MM.1S (cell line): ENCODE measurements at regions not wholly inside any gene's neighbourhood (a gene's known extent, or its start where the extent isn't known, plus 50 kb on each side); places are given as distances from the start of the nearest gene placed in this dataset.

ENCODE experiments used
- DNase-seq: peaks from one replicate; pipeline ENCODE4 v3.0.0-alpha.2; 2015
- H2AFZ ChIP-seq: fragments of 300-600 bp; sonication (generic); 2 replicates; pipeline ENCODE4 v1.6.0; 2016; ENCODE audit warnings: antibody characterized with exemption, low read length
- H3F3A ChIP-seq: fragments of 300-600 bp; sonication (generic); 2 replicates; pipeline ENCODE4 v1.6.1; 2016; ENCODE audit warnings: mild to moderate bottlenecking, antibody characterized with exemption, low read length, moderate library complexity, mixed read lengths; ENCODE audit not compliant: insufficient read depth
- H3K27ac ChIP-seq: fragments of 300-600 bp; sonication (generic); 2 replicates; pipeline ENCODE4 v1.5.1; 2016; ENCODE audit warnings: mild to moderate bottlenecking, low read length
- H3K27me3 ChIP-seq: fragments of 300-600 bp; sonication (generic); replicated peaks from 2 replicates; pipeline ENCODE4 v1.6.0; 2016; ENCODE audit warnings: low read length; ENCODE audit not compliant: insufficient read depth
- H3K36me3 ChIP-seq: fragments of 300-600 bp; sonication (generic); replicated peaks from 2 replicates; pipeline ENCODE4 v1.6.1; 2016; ENCODE audit warnings: mild to moderate bottlenecking, low read length, mixed read lengths; ENCODE audit not compliant: insufficient read depth
- H3K4me1 ChIP-seq: fragments of 300-600 bp; sonication (generic); 2 replicates; pipeline ENCODE4 v1.6.1; 2016; ENCODE audit warnings: low read length, mixed read lengths
- H3K4me2 ChIP-seq: fragments of 300-600 bp; sonication (generic); 2 replicates; pipeline ENCODE4 v1.6.0; 2016; ENCODE audit warnings: low read depth, low read length
- H3K4me3 ChIP-seq: fragments of 300-600 bp; sonication (generic); 2 replicates; pipeline ENCODE4 v1.5.1; 2016; ENCODE audit warnings: low read length, mixed read lengths
- H3K79me2 ChIP-seq: fragments of 300-600 bp; sonication (generic); 2 replicates; pipeline ENCODE4 v1.6.1; 2016; ENCODE audit warnings: mixed run types, low read length, mixed read lengths
- H3K9ac ChIP-seq: fragments of 300-600 bp; sonication (generic); 2 replicates; pipeline ENCODE4 v1.6.1; 2016; ENCODE audit warnings: low read length, mixed read lengths
- H3K9me2 ChIP-seq: fragments of 300-600 bp; sonication (generic); replicated peaks from 2 replicates; pipeline ENCODE4 v1.6.1; 2016; ENCODE audit warnings: mild to moderate bottlenecking, low read length, mixed read lengths; ENCODE audit not compliant: insufficient read depth
- H3K9me3 ChIP-seq: fragments of 300-600 bp; sonication (generic); replicated peaks from 2 replicates; pipeline ENCODE4 v1.6.1; 2016; ENCODE audit warnings: mild to moderate bottlenecking, low read length, mixed read lengths; ENCODE audit not compliant: insufficient read depth
- H4K20me1 ChIP-seq: fragments of 300-600 bp; sonication (generic); 2 replicates; pipeline ENCODE4 v1.6.1; 2016; ENCODE audit warnings: mild to moderate bottlenecking, low read length, moderate library complexity, mixed read lengths; ENCODE audit not compliant: insufficient read depth
- EZH2 ChIP-seq: fragments of 300-600 bp; sonication (generic); optimal IDR thresholded peaks from 2 replicates; pipeline ENCODE3; 2017; ENCODE audit warnings: low read depth, mild to moderate bottlenecking, antibody characterized with exemption, low read length, mixed read lengths
- EZH2phosphoT487 ChIP-seq: fragments of 300-600 bp; sonication (generic); IDR thresholded peaks from 2 replicates; pipeline ENCODE4 v1.6.1; 2018; ENCODE audit warnings: antibody characterized with exemption, low read length
- TF ChIP-seq, protein P1 (sequence below): fragments of 300-600 bp; sonication (generic); IDR thresholded peaks from 2 replicates; pipeline ENCODE4 v1.5.1; 2016; ENCODE audit warnings: antibody characterized with exemption, low read length, mixed read lengths

DNA sequence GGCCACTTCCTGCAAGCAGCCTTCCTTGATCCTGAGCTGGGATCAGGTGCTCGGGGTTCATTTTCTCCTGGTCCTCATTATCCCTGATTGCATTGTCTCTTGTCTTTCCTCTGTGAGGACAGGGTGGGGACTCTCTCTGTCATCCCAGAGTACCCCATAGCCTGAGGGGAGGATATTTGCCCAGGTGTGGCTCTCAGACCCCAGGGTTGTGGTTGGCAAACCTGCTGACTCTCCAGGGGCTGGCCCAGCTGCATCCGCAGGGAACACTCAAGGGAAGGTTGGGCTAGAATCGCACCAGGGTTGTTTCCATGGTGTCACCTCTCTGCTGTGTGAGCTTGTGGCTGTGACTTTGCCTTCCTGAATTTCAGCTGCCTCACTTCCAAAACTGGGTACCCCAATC lies 276.8 kb upstream of the C1orf174 start:
- no peak overlapping the region for H3K4me3 ChIP-seq
- H3K27me3 ChIP-seq: peaks cover 49% of the 10 kb centered on the region
- H2AFZ ChIP-seq: no peak overlapping the region
- peak; percentile 28 for DNase-seq
- no peaks in the 10 kb centered on the region for H3K4me1 ChIP-seq
- no peak overlapping the region for H3K9ac ChIP-seq
- H3K4me2 ChIP-seq: no peak overlapping the region
- no peak overlapping the region; the same call in 1 of the 2 replicates for H3K27ac ChIP-seq
- H3K9me3 ChIP-seq: no peaks in the 10 kb centered on the region
- no peaks in the 10 kb centered on the region for H3K36me3 ChIP-seq
- H4K20me1 ChIP-seq: no peaks in the 10 kb centered on the region
- H3K9me2 ChIP-seq: no peaks in the 10 kb centered on the region
- H3K79me2 ChIP-seq: no peaks in the 10 kb centered on the region
- H3F3A ChIP-seq: no peaks in the 10 kb centered on the region
- TF ChIP-seq, protein P1, sequence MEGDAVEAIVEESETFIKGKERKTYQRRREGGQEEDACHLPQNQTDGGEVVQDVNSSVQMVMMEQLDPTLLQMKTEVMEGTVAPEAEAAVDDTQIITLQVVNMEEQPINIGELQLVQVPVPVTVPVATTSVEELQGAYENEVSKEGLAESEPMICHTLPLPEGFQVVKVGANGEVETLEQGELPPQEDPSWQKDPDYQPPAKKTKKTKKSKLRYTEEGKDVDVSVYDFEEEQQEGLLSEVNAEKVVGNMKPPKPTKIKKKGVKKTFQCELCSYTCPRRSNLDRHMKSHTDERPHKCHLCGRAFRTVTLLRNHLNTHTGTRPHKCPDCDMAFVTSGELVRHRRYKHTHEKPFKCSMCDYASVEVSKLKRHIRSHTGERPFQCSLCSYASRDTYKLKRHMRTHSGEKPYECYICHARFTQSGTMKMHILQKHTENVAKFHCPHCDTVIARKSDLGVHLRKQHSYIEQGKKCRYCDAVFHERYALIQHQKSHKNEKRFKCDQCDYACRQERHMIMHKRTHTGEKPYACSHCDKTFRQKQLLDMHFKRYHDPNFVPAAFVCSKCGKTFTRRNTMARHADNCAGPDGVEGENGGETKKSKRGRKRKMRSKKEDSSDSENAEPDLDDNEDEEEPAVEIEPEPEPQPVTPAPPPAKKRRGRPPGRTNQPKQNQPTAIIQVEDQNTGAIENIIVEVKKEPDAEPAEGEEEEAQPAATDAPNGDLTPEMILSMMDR: no peak
- TF ChIP-seq EZH2: no peak

DNA sequence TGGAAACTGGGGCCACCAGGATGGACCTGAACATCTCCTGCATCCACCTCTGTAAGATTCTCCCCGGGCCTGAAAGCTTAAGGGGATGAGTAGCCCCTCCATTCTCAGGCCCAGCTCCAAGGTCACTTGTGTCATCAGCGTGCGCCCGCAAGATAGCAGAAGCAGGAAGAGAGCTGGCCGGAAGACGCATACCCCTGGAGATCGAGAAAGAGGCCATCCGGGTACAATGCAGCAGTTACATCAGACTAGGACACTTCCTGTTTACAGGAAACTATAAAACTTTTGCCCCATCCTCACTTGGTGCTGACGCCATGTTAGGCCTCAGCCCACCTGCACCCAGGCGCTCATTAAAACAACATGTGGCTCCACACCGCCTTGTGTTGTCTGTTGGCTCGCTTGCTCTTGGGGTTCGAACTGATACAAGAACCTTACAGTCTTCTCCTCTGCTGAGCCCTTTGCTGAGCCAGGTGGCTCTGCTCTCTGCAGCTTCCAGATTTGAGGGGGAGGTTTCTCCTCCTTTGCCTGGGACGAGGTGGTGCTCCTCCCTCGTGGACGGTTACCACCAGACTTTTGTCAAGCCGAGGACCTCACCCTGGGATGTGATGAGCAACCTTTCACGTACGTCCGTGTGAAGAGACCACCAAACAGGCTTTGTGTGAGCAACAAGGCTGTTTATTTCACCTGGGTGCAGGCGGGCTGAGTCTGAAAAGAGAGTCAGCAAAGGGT lies 277.5 kb upstream of the C1orf174 start:
- TF ChIP-seq EZH2phosphoT487 (no peak), EZH2 (no peak)
- TF ChIP-seq, protein P1: no peak
- Histone ChIP-seq H4K20me1 (no peaks in the 10 kb centered on the region), H3F3A (no peaks in the 10 kb centered on the region), H3K27ac (no peak overlapping the region; the same call in 1 of the 2 replicates), H3K4me3 (no peak overlapping the region), H3K36me3 (no peaks in the 10 kb centered on the region), H3K4me2 (no peak overlapping the region), H3K9me2 (no peaks in the 10 kb centered on the region), H3K9me3 (no peaks in the 10 kb centered on the region), H3K79me2 (no peaks in the 10 kb centered on the region), H3K4me1 (no peaks in the 10 kb centered on the region), H2AFZ (no peak overlapping the region), H3K27me3 (peaks cover 44% of the 10 kb centered on the region), H3K9ac (no peak overlapping the region)
- no peak for DNase-seq

DNA sequence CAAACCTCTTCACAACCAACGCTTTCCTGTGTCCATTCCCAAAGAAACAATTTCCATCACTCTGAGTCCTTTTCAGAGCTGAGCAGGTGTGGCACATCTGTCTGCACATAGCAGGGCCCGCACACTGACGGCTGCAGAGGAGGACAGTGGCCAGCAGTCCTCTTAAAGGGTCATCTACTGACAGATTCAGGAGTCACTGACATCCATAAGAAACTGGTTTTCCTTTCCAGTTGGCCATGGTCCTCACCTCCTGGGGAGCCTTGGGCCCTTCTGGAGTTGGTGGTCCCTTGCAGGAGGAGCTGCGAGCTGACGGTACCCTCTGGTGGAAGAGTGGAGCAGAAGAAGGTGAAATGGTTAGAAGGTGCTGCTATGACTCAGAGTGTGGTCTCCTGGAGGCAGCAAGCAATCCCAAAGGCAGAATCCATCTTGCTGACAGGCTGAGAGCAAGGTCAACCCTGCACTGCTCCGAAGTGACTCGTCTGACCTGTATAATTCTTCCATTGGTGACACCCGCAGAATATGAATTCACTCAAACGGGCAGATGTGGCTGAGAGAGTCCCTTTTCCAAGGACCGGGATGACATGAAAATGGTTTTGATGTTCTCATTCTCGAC lies 278.5 kb upstream of the C1orf174 start:
- no peak overlapping the region for H3K9ac ChIP-seq
- DNase-seq: no peak
- H3K9me2 ChIP-seq: no peaks in the 10 kb centered on the region
- H3F3A ChIP-seq: no peaks in the 10 kb centered on the region
- H3K79me2 ChIP-seq: no peaks in the 10 kb centered on the region
- TF ChIP-seq, protein P1: no peak
- no peak for TF ChIP-seq EZH2
- TF ChIP-seq EZH2phosphoT487: no peak
- peaks cover 38% of the 10 kb centered on the region for H3K27me3 ChIP-seq
- H2AFZ ChIP-seq: no peak overlapping the region
- no peaks in the 10 kb centered on the region for H4K20me1 ChIP-seq
- no peak overlapping the region for H3K27ac ChIP-seq
- no peaks in the 10 kb centered on the region for H3K36me3 ChIP-seq
- H3K9me3 ChIP-seq: no peaks in the 10 kb centered on the region
- no peaks in the 10 kb centered on the region for H3K4me1 ChIP-seq
- no peak overlapping the region for H3K4me3 ChIP-seq
- no peak overlapping the region for H3K4me2 ChIP-seq
